NCI-H2081 (cell line): ENCODE measurements at regions not wholly inside any gene's neighbourhood (a gene's known extent, or its start where the extent isn't known, plus 50 kb on each side); places are given as distances from the start of the nearest gene placed in this dataset.
A peak's percentile ranks its signal among the peaks of the same experiment; 100 is the strongest.

Source experiments
- DNase-seq, 2 experiments: peaks; one replicate each; lab custom pipeline; 2025; lab: John Stamatoyannopoulos, UW

DNA sequence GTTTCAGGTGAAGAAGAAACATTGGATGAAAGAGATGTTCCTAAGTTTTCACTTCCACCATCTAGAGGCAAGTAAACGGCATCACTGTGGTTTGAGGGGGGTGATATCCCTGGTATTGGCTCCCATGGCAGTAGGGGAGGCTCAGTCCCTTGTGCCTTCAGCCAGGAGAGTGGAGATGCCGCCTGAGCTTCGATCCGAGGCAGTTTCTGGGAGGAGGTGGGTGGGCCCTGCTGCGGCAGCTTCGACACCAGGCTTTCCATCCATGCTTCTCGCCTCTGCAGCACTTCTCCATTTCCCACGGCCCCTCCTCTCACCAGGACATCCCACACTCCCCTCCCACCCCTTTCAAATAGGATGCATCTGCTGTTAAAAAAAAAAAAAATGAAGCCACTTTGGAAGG lies 258.3 kb downstream of the GADD45G start:
- DNase-seq: no peak

DNA sequence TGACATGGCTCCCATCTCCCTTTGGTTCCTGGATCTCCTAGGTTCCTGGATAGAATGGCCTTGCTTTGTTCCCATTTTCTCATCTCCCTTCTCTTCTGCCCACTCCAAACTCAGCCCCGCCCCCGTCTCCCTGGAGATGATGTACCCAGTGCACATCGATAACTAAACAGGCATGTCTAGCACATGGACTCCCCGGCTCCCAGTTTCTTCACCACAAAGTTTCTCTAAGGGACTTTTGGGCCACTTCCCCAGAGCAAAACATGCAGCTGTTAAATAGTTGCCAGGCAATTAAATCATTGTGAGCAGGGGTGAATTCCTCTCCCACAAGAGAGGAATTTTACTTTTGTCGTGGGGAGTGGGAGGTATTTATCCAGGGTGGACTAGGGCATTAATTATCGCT lies 259.0 kb downstream of the GADD45G start:
- DNase-seq: no peak

DNA sequence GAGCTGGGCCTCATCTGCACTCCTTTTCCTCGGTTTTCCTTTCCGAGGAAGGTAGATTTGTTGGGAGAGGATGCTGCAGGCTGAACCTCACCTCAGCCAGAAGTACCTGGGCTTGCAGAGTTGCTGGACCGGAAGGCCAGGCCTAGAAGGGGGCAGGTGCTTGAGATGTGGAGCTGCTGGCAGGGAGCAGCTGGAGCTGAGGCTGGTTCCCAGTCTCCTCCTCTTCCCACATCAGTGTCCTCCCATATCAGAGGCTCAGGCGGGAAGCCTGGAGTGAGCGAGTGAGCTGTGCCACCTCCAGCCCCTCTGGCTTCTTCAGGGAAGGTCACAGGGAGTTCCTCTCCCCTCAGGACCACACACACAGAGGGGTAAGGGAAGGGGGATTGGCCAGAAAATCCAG lies 259.4 kb downstream of the GADD45G start:
- no peak for DNase-seq

DNA sequence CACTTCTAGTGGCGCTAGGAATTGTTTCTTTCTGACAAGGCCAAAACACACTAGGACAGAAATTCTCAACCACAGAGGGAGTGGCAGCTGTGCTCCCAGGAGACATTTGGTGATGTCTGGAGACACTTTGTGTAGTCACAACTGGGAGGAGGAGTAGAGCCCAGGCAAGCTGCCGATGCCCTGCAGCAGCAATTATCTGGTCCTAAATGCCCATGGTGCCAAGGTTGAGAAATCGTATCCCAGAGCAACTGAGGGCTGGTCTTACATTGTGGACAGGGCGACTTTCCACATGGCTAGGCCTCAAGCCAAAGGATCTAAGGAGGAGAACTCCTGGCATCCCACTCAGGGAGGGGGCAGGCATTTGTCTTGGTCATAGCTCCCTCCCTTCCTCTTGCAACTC lies 259.9 kb downstream of the GADD45G start:
- DNase-seq: no peak

DNA sequence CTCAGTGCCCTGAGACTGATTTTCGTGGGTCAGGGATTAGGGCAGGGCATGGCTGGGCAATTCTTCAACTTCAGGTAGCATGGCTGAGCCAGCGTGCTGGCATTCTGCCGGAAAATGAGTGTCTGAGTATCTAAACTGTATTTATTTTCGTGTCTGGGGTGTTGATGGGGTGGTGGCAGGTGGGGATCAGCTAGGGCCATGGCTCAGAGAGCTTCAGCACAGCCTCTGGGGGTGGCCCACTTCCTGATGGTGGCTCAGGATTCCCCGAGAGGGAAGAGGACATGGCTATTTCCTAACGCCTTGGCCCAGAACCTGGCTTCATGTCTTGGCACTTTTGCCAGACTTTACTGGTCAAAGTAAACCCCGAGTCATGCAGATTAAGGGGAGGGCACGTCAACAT lies 260.5 kb downstream of the GADD45G start:
- DNase-seq: no peak

DNA sequence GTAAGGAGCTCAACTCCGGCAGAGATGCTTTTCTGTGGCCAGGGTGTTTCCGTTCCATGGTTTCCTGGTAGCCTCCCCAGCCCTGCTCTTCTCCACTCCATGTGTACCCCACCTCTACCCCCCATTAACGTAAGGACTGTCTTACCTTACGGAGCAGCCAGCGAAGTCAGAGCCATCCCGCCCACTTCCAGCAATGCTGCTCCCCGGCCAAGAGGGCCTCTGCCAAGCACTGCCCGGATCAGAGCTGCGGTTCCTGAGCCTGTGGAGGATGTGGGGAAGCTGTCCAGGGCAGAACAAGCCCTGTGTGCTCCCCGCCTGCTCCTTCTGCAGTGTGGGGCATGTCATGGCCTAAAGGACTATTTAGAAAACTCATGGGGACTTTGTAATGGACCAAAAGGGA lies 261.2 kb downstream of the GADD45G start:
- no peak for DNase-seq

DNA sequence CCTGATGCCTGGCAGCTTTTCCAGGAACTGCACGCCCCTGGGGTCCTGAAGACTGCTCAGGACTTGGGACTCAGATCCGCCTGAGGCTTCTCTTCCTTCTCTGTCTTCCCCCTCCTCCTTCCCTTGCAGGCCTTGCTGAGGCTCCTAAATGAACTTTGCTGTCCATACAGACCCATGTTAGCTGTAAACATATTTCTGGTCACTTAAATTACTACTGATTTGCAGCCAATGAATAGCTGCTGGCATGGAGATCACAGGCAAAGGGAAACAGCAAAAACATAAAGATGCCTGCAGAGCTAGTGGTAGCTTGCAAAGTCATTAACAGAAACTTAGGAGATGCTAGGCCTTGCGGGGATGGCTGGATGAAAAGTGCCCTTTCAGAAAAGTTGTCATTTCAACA lies 261.9 kb downstream of the GADD45G start:
- DNase-seq: no peak

DNA sequence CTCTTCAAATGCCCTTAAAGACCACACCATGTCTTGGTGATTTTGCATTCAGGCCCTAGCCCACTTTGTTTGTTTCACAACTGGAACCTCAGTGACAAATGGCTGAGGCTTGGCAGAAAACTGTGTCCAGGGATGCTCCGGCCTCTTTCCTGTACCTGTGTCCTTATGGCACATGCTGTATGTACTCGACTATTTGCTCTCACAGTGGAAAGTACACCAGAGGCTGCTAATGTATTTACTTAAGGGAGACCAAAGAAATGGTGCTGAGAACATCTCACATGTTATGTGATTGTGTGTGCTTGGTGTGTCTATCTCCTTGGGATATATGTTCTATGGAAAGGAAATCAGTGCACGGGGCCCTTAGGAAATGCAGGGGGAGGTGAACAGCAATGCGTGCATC lies 263.3 kb downstream of the GADD45G start:
- DNase-seq: no peak

DNA sequence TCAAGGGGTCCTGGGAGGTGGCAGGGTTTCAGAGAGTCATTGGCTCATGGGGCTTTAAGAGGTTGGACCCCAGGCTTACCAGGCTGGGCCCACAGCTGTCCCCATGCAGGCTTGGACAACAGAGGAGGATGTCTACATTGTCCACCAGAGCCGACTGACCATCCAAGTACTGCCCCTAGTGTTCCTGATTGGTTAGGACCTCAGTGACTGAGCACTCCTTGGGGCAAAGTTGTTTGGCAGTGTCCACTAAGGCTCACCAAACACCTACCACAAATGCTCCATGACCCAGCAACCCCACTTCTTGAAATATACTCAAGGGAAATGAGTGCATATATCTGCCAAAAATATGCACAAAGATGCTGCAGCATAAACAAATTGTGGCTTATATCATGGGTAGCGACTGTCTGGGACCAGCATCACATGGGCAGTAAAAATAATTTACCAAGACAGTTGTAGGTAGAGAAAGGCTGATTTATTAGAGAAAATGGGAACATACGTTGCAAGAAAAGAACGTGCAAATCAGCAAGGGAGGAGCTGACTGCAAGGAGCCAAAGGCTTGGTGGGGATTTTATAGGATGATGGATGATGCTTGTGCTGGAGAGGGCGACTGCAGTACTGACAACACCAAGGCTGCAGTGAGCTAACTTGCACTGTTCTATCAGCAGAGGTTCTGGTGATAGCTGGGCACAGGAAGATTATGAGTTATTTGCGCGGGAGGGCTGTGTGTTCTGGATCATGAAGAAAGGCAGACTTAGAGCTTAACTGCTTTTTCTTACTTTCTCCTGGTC lies 265.2 kb downstream of the GADD45G start:
- DNase-seq: no peak

DNA sequence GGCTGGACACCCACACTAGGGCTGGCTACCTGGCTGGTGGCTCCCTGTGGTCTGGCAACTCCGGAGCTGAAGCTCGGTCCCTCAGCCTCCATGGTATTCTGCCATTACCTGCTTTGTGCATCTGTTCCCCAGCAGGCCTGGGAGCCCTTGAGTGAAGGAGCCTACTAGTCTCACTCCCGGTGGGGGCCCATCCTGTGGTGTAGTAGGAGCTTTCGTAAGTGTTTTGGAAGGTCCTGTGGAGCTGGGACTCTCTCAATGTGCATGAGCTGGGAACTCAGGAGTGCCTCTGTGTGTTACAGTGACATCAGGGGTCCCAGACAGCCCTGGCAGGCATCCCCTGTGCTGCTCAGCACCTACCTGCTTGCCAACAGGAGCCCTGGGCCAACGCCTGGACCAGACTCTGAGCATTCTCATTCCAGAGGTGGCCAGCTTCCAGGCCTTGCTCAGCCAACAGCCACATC lies 267.1 kb downstream of the GADD45G start:
- DNase-seq: no peak

DNA sequence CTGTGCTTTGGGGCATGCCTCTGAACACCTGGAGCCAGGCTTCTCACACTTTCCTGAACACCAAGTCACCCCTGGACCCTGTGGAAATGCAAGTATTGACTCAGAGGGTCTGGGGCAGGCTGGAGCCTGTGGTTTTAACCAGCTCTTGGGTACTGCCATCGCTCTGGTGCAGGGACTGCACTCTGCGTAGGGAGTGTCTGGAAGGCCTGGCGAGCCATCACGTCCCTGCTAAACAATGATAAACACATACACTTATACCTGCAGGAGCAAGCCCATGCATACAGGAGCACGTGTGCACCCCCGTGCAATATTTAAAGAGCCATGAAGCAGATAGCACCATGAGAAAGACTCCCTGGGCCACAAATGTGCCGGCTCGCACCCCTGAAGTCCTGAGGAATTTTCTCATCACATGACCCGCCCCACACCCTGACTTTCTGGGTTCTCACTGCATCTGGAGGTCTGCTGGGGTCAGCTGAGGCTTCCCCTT lies 267.7 kb downstream of the GADD45G start:
- DNase-seq: no peak

DNA sequence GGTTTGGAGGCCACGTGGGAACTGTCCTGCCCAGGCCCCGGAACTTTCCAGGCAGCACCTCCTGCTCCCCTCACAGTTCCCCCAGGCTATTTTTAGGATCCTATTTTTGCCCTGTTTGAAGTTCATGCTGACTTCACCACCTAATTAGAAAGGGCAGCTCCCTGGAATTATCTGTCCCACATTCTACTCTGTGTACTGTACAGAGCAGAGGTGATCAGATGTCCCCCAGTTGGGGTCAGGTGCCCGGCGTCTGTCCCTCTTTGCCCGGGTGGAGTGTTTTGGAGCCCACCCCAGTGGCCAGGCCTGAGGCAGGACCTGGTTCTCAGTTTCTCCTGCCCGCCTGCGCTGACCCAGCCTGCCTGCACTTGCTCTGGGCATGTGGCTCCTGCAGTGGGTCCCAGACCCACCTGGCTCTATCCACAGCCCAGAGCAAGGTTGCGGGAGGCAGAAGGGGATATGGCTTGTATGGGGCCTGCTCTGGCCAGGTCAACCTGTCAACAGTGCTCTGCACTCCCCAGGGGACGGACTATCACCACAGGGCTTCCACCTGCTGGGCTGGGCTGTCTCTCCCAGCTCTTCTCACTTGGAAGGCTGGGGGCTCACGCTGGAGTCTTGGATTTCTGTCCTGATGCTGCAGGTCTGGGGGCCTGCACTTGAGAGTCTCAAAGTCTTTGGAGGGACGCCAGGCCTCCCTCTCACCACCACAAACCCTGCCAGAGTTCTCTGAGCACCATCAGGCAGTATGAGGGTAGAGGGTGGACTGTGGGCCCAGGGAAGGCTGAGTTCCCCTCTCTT lies 268.3 kb downstream of the GADD45G start:
- no peak for DNase-seq

DNA sequence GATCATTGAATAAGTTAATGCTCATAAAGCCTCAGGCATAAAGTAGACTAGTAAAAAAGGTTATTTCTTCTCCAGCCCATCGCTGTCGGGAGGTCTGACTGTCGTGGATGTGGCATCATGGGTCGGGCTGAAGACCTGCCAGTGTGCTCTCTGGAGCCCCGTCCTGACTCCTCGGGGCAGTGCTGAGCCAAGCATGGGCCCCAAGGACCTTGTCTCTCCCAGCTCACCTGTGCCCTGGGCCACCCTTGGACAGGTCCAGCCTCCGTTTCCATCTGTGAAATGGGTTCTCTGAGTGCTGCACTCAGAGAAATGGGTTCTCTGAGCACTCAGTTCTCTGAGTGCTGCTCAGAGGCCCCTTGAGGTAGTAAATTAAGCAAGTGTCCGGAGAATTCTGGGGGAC lies 269.0 kb downstream of the GADD45G start:
- DNase-seq: no peak

DNA sequence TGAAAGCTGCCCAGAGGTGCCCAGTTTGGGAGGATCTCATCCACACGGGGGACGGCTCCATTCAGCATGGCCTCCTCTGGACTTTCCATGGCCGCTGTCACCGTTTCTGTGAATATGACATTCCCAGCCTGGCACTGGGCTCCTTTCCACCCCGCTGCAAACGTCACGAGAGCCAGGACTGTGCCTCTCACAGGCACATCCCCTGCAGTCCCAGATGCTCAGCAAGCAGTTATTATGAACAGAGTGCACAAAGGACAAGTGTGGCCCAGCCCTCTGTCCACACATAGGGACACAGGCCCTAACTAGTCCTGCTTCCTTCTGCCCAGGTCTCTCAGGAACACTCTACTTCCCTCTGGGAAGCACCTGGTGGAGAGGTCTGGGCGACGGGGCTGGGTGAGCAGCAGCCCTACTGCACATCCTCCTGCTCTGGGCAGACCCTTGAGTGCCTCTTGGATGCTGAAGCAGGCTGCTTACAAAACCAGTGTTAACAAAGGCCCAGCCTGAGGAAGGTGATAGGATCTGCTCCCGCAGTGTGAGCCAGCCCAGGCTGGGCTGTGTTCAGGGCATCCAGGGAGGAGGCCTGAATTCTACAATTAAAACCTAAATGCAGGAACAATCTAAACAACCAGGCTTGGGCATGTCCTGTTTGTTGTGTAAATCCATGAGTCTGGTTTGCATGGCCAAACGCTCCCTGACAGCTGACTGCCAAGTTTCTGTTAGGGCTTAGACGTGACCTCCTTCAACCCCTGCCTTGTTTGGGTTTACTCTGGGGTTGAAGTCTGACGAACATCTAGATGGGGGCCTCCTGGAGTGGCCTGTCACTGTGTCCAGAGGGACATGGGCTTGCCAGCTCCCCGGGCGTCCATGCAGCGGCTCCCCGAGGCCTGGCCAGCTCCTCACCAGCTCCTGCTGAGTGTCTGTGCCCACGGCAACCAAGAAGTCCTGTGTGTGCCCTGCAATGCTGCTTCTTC lies 269.8 kb downstream of the GADD45G start:
- peak in 1 of 2 experiments; percentile 67 for DNase-seq

DNA sequence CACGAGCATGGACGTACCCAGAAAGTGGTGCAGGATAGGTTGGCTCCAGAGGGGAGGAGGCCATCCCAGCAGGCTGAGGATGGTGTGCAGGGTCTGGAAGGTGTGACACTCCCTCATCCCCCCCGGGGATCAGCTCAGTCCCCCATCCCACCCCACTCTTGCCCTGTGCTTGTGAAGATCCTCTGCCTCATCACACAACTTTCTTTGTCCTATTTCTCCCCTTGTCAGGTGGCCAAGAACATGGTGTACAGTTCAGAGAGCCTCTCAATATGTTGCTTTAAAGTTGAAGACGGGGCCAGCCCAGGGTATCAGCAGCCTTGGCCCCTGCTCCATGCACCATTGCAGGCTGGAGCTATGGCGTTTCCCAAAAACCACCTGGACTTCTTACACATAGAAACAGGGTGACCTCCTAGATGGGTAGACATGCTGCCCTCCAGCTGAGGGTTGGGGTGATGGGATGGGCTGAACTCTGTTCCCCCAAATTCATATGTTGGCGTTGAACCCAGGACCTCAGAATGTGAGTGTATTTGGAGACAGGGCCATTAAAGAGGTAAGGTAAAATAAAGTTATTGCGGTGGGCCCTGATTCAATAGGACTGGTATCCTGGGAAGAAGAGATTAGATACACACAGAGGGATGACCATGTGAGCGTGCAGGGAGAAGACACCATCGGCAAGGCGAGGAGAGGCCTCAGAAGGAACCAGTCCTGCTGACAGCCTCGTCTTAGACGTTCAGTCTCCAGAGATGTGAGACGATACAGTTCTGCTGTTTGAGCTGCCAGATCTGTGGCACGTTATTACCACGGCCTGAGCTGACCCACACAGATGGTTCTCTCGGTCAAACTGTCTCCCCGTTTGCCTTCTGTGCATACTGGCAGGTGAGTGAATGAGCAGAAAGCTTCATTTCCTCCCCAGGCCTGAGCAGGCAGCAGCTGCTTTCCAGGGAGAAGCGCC lies 272.5 kb downstream of the GADD45G start:
- peak in 1 of 2 experiments; percentile 7 for DNase-seq

DNA sequence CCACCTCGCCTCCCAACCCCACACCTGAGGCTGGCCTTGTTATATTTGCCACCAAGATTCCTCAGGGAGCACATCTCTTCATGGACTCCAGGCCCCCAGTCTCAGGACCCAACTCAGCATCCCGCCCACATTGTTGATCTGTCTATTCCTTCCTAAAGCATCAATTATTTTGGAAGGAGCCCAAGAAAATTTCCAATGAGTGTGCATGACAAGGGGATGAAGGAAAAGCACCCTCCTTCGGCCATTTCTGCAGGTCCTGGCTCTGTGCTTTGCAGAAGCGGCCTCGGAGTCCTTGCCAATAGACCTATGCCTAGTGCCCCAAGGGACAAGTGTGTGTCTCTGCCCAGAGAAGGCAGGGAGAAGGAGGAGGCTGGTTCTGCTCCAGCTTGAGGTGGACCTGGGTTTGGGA lies 273.2 kb downstream of the GADD45G start:
- DNase-seq: no peak

DNA sequence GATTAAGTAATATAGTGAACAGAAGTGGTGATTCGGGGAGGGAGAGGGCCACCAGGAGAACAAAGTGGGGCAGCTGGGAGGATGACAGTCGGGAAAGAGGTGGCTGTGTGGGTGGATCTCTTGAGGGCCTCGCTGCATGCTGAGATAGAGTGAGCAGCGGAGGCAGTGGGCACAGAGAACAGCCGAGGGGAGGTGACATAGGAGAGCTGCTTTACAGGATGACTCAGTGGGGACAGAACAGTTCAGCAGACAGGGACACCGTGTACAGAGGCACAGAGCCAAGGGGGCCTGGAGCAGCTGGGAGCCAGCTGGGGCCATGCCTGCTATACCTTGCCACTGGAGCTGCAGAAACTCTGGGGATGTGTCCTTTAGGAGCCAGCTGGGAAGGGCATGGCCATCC lies 273.9 kb downstream of the GADD45G start:
- peak; percentile 70 to 89 for DNase-seq

DNA sequence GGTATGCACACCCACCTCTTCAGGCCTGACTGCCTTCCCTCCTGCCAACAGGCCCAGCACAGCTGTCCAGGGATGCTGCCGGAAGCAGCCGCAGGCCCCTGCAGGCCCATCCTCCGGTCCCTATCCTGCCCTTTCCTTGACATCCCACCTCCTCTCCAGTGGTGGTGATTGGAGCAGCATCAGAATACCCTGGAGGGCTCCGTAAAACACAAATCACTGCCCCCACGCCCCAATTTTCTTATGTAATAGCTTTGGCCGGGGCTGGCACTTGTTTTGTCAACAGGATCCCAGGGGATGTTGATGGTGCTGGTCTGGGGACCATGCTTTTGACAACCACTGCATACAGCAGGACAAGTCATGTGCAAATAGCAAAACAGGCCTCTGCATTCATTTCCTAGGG lies 274.5 kb downstream of the GADD45G start:
- no peak for DNase-seq

DNA sequence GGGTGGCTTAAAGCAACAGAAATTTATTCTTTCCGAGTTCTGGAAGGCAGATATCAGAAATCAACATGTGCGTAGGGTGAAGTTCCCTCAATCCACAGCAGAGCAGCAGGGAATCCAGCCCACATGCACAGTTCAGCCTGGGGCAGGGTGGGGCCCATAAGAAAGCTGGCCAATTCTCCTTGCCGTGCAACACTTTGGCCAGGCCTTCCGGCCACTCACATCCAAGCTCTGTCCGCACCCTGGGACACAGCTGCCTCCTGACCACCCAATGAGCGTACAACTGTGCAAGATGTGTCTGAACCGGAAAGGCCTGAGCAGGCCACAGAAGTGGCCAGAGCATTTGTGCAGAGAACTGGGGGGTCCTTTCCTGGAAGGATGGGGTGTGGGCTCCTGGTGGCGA lies 274.9 kb downstream of the GADD45G start:
- no peak for DNase-seq

DNA sequence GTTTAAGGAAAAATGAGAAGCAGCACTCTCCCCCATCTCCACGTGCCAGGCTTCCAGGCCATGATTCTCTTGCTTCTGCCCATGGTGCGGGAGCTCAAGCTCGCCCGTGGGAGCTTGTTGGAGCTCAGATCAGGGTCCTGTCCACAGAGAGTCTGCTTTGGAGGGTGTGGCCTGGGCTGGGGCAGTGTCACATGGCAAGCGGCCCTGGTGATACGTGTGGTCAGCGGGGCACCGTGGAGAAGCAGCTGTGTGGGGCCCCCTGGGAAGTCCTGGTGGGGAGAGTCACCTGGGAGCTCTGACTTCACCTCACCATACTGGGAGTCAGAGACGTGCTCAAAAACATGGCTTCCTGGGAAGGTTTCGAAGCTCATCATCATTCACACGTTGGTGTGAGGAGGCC lies 275.3 kb downstream of the GADD45G start:
- no peak for DNase-seq

DNA sequence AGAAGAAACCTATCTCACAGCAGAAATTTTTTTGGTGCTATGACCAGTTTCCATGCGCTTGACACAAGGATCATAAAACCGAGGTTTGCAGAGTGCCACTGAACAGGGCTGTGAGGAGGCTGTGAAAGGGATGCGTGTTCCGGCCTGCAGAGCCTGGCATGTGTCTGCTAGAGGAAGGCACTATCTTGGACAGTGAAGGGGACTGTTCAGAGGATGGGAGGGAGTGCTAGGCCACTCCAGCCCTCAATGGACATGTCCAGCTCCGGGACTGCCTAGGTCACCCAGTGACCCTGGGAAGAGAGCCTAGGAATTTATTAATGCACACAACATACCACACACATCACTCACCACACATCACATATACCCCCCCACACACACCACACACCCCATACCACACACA lies 275.9 kb downstream of the GADD45G start:
- no peak for DNase-seq
